WTC11 (cell line): ENCODE measurements at regions not wholly inside any gene's neighbourhood (a gene's known extent, or its start where the extent isn't known, plus 50 kb on each side); places are given as distances from the start of the nearest gene placed in this dataset.

ENCODE experiments used
- CTCF ChIP-seq: fragments of 200-600 bp; IDR thresholded peaks from 2 replicates; pipeline ENCODE4 v1.8.0; 2022; ENCODE audit warnings: antibody characterized with exemption
- ERG ChIP-seq: fragments of 250-450 bp; sonication (Bioruptor Pico); IDR thresholded peaks from 2 replicates; pipeline ENCODE4 v1.8.0; 2021; ENCODE audit warnings: mild to moderate bottlenecking
- ETV6 ChIP-seq: sonication (generic); formaldehyde crosslinking; IDR thresholded peaks from 2 replicates; pipeline ENCODE4 v1.8.1; 2022; ENCODE audit warnings: mild to moderate bottlenecking, missing genetic modification reagents
- FOXP1 ChIP-seq: sonication (generic); formaldehyde crosslinking; IDR thresholded peaks from 2 replicates; pipeline ENCODE4 v1.8.0; 2022; ENCODE audit warnings: missing genetic modification reagents, mild to moderate bottlenecking, moderate library complexity, borderline replicate concordance
- IRF2 ChIP-seq: sonication (generic); formaldehyde crosslinking; IDR thresholded peaks from 2 replicates; pipeline ENCODE4 v1.8.0; 2022; ENCODE audit warnings: low read depth, missing genetic modification reagents, borderline replicate concordance
- JUN ChIP-seq: sonication (generic); formaldehyde crosslinking; IDR thresholded peaks from 2 replicates; pipeline ENCODE4 v1.8.0; 2023; ENCODE audit warnings: mild to moderate bottlenecking, missing genetic modification reagents
- MAX ChIP-seq: sonication (generic); formaldehyde crosslinking; IDR thresholded peaks from 2 replicates; pipeline ENCODE4 v1.8.0; 2022; ENCODE audit warnings: mild to moderate bottlenecking, missing genetic modification reagents
- TEAD4 ChIP-seq: sonication (generic); formaldehyde crosslinking; IDR thresholded peaks from 2 replicates; pipeline ENCODE4 v1.8.0; 2022; ENCODE audit warnings: mild to moderate bottlenecking, missing genetic modification reagents
- TF ChIP-seq, protein P1 (sequence below): sonication (generic); formaldehyde crosslinking; conservative IDR thresholded peaks from 2 replicates; pipeline ENCODE4 v1.8.1; 2022; ENCODE audit warnings: mild to moderate bottlenecking, missing genetic modification reagents
- TF ChIP-seq, protein P2 (sequence below): fragments of 250-450 bp; sonication (Bioruptor Pico); conservative IDR thresholded peaks from 2 replicates; pipeline ENCODE4 v1.9.0; 2021; ENCODE audit warnings: mild to moderate bottlenecking
- TF ChIP-seq, protein P3 (sequence below): sonication (generic); formaldehyde crosslinking; IDR thresholded peaks from 2 replicates; pipeline ENCODE4 v1.8.0; 2023; ENCODE audit warnings: missing genetic modification reagents, mild to moderate bottlenecking, borderline replicate concordance

- TF ChIP-seq CTCF, result no peak
- TF ChIP-seq ETV6 (CRISPR knock-in tag), result no peak
- TF ChIP-seq, protein P1, sequence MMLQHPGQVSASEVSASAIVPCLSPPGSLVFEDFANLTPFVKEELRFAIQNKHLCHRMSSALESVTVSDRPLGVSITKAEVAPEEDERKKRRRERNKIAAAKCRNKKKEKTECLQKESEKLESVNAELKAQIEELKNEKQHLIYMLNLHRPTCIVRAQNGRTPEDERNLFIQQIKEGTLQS (CRISPR knock-in tag), result no peak
- TF ChIP-seq TEAD4 (CRISPR knock-in tag), result no peak
- TF ChIP-seq FOXP1 (CRISPR knock-in tag), result no peak
- TF ChIP-seq, protein P2, sequence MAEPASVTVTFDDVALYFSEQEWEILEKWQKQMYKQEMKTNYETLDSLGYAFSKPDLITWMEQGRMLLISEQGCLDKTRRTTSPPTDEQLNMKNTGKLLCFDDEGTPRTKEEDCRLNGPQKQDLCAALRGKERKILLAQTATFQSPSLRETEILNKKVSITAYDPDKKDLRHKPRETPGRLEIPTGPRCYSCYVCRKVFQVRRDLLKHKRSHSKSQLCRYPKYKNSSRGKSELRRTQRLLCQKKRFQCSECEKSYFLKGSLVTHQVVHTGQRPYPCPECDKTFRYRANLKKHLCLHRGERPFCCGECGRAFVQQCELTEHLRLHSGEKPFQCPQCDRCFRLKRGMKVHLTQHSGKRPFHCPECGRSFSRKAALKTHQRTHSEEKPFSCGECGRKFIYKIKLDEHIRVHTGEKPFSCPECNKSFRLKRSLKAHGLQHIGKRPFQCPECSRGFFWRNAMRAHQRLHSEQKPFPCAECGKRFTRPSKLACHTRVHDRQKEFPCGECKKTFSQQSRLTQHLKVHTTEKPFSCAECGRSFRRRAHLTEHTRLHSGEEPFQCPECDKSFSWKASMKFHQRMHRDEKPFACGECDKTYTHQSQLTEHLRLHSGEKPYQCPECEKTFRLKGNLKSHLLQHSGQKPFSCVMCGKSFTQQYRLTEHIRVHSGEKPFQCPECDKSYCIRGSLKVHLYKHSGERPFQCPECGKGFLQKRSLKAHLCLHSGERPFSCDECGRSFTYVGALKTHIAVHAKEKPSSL (CRISPR knock-in tag), result no peak
- TF ChIP-seq JUN, result no peak
- TF ChIP-seq, protein P3, sequence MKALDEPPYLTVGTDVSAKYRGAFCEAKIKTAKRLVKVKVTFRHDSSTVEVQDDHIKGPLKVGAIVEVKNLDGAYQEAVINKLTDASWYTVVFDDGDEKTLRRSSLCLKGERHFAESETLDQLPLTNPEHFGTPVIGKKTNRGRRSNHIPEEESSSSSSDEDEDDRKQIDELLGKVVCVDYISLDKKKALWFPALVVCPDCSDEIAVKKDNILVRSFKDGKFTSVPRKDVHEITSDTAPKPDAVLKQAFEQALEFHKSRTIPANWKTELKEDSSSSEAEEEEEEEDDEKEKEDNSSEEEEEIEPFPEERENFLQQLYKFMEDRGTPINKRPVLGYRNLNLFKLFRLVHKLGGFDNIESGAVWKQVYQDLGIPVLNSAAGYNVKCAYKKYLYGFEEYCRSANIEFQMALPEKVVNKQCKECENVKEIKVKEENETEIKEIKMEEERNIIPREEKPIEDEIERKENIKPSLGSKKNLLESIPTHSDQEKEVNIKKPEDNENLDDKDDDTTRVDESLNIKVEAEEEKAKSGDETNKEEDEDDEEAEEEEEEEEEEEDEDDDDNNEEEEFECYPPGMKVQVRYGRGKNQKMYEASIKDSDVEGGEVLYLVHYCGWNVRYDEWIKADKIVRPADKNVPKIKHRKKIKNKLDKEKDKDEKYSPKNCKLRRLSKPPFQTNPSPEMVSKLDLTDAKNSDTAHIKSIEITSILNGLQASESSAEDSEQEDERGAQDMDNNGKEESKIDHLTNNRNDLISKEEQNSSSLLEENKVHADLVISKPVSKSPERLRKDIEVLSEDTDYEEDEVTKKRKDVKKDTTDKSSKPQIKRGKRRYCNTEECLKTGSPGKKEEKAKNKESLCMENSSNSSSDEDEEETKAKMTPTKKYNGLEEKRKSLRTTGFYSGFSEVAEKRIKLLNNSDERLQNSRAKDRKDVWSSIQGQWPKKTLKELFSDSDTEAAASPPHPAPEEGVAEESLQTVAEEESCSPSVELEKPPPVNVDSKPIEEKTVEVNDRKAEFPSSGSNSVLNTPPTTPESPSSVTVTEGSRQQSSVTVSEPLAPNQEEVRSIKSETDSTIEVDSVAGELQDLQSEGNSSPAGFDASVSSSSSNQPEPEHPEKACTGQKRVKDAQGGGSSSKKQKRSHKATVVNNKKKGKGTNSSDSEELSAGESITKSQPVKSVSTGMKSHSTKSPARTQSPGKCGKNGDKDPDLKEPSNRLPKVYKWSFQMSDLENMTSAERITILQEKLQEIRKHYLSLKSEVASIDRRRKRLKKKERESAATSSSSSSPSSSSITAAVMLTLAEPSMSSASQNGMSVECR (CRISPR knock-in tag), result no peak
- no peak for TF ChIP-seq MAX (CRISPR knock-in tag)
- no peak for TF ChIP-seq ERG (CRISPR knock-in tag)
- TF ChIP-seq IRF2 (CRISPR knock-in tag), result no peak
Measured at GRCh38 chr2:196558497-196558896, 81.0 kb upstream of the CCDC150 start.
